ENCODE measurements at regions not wholly inside any gene's neighbourhood (a gene's known extent, or its start where the extent isn't known, plus 50 kb on each side); places are given as distances from the start of the nearest gene placed in this dataset.

GRCh38 chr11:128336203-128336602, 251.2 kb downstream of the ETS1 start:
- no peaks in the 10 kb centered on the region for H3K9me3 ChIP-seq (ENCODE audit: control insufficient read depth, low read length)
- H3K36me3 ChIP-seq (ENCODE audit: control insufficient read depth, insufficient read depth, low read length) = no peaks in the 10 kb centered on the region
- H3K4me1 ChIP-seq (ENCODE audit: control insufficient read depth, insufficient read depth, low read length) = peaks cover 14% of the 10 kb centered on the region
- H3K4me3 ChIP-seq (ENCODE audit: low read length) = no peak overlapping the region
- H3K27me3 ChIP-seq (ENCODE audit: control insufficient read depth, insufficient read depth, low read length) = no peaks in the 10 kb centered on the region
- H3K9ac ChIP-seq (ENCODE audit: low read length) = no peak overlapping the region

DNA sequence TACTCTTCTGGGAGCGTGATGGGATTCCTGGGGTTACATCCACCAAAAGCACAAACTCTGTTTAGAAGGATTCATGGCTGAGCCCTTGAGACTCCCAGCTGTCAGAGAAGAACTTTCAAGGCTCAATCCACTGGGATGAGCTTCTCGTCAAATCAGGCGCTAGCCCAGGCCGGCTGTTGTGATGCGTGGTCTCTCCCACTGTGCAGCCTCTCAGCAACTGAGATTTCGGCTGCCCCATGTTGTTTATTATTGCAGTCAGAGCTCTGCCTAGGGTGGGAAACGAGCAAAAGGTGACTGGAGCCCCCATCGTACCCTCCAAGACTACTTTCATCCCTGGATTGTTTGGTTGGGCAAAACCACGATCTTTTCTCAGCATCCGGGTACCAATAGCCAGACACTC, 251.6 kb downstream of the ETS1 start:
- no peaks in the 10 kb centered on the region for H3K36me3 ChIP-seq (ENCODE audit: control insufficient read depth, insufficient read depth, low read length)
- H3K9ac ChIP-seq (ENCODE audit: low read length) = no peak overlapping the region
- H3K4me3 ChIP-seq (ENCODE audit: low read length) = no peak overlapping the region
- no peaks in the 10 kb centered on the region for H3K27me3 ChIP-seq (ENCODE audit: control insufficient read depth, insufficient read depth, low read length)
- H3K4me1 ChIP-seq (ENCODE audit: control insufficient read depth, insufficient read depth, low read length) = peaks cover 13% of the 10 kb centered on the region
- H3K9me3 ChIP-seq (ENCODE audit: control insufficient read depth, low read length) = no peaks in the 10 kb centered on the region

DNA sequence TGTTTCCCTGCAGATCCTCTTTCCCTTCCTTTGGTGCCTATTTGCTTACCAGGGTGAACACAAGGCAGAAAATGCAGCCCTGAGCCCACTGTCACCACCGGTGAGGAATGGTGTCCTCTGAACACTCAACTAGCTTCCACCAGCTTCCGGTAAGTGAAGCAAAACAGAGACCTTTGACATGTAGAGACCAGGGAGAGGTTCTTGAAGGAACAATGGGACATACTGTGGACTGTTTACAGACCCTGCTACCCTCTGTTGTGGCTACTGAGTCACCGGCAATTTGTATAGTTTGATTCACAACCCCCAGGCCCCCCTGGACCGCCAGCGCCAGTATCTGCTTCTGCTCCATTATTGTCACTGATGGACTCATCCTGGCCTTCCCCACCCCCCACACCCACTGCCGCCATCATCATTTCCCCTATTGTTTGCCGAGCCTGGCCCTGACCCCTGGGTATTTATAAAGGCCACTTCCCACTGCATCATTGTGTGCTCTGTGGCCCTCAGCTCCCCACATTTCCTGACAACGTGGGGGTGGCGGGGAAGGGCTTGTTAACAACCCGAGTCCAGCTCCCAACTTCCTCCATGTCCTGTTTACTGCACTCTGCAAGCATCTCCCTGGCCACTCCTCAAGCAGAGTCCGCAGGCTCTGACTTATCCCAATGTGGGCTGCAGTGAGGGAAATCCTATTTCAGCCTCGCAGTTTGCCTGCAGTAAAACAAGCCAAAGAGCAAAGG, 252.9 kb downstream of the ETS1 start:
- Histone ChIP-seq H3K4me1 (ENCODE audit: control insufficient read depth, insufficient read depth, low read length) (peaks cover 13% of the 10 kb centered on the region), H3K9me3 (ENCODE audit: control insufficient read depth, low read length) (no peaks in the 10 kb centered on the region), H3K4me3 (ENCODE audit: low read length) (no peak overlapping the region), H3K27me3 (ENCODE audit: control insufficient read depth, insufficient read depth, low read length) (no peaks in the 10 kb centered on the region), H3K9ac (ENCODE audit: low read length) (no peak overlapping the region), H3K36me3 (ENCODE audit: control insufficient read depth, insufficient read depth, low read length) (no peaks in the 10 kb centered on the region)

GRCh38 chr11:128331317-128331716, 256.0 kb downstream of the ETS1 start:
- no peaks in the 10 kb centered on the region for H3K36me3 ChIP-seq (ENCODE audit: control insufficient read depth, insufficient read depth, low read length)
- peaks cover 10% of the 10 kb centered on the region for H3K4me1 ChIP-seq (ENCODE audit: control insufficient read depth, insufficient read depth, low read length)
- H3K9me3 ChIP-seq (ENCODE audit: control insufficient read depth, low read length) = no peaks in the 10 kb centered on the region
- no peaks in the 10 kb centered on the region for H3K27me3 ChIP-seq (ENCODE audit: control insufficient read depth, insufficient read depth, low read length)
- no peak overlapping the region for H3K4me3 ChIP-seq (ENCODE audit: low read length)
- H3K9ac ChIP-seq (ENCODE audit: low read length) = no peak overlapping the region

DNA sequence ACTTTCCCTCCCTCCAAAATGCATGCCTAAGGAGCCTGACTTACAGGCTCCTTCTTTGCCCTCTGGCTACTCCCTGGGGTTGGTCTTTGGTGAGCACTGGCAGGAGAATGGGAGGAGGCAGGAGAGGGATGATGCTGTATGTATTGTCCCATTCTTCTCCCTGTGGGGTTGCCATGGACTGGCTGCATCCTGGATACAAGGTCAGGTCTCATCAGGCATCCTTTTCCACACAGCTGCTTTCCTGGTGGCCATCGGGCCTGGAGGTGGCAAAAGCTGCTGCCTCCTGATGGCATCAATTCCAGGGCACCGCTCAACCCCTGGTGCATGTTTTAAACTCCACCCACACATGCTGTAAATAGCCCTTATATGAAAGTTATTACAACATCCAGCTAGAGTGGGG, 257.2 kb downstream of the ETS1 start:
- no peaks in the 10 kb centered on the region for H3K9me3 ChIP-seq (ENCODE audit: control insufficient read depth, low read length)
- no peaks in the 10 kb centered on the region for H3K27me3 ChIP-seq (ENCODE audit: control insufficient read depth, insufficient read depth, low read length)
- H3K9ac ChIP-seq (ENCODE audit: low read length) = no peak overlapping the region
- no peaks in the 10 kb centered on the region for H3K36me3 ChIP-seq (ENCODE audit: control insufficient read depth, insufficient read depth, low read length)
- no peaks in the 10 kb centered on the region for H3K4me1 ChIP-seq (ENCODE audit: control insufficient read depth, insufficient read depth, low read length)
- H3K4me3 ChIP-seq (ENCODE audit: low read length) = no peak overlapping the region

DNA sequence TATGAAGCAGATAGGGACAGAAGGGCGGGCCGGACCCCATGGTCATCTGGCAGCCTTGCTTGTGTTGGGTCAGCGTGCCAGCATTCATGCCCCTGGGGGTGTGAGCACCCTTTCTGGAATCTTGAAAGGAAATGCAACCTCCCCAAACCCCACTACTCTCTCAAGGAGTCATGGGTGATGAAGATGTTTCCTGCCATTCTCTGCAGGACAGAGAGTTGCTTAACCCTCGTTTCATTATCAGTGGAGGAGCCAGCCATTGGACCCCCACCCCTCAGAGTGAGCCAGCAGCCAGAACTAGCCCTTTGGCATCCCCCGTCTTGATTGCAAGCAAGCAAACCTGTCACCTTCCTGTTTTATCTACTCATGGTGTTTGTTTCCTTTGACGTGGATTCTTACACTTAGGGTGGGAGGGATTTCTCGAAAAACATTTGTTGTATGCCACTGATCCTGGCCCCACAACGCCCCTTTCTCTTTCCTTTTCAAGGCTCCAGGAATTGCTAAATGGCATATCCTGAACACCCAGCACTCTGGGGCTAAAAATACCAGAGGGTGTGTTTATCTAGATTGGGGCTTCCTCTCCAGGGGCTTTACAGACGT, 258.3 kb downstream of the ETS1 start:
- Histone ChIP-seq H3K9ac (ENCODE audit: low read length) (no peak overlapping the region), H3K4me1 (ENCODE audit: control insufficient read depth, insufficient read depth, low read length) (no peaks in the 10 kb centered on the region), H3K4me3 (ENCODE audit: low read length) (no peak overlapping the region), H3K9me3 (ENCODE audit: control insufficient read depth, low read length) (no peaks in the 10 kb centered on the region), H3K36me3 (ENCODE audit: control insufficient read depth, insufficient read depth, low read length) (no peaks in the 10 kb centered on the region), H3K27me3 (ENCODE audit: control insufficient read depth, insufficient read depth, low read length) (no peaks in the 10 kb centered on the region)

DNA sequence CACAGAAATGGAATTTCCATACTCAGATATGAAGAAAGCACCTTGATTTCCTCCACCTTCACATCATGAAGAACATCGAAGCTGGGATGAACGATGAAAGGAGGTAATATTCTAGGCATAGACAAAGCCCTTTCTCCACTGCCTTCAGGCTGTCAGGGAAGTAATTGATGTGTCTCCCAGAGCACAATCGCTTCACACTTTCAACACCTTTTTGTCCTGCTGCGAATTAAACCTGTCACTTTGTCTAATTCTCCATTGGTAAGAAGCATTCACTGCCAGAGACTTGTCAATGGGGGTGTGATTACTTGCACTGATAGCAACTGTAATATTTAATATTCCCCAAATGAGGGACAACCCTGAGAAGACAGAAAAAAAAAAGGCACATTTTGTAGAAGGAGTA, 260.1 kb downstream of the ETS1 start:
- H3K4me1 ChIP-seq (ENCODE audit: control insufficient read depth, insufficient read depth, low read length) = peaks cover 4% of the 10 kb centered on the region

GRCh38 chr11:128326791-128327190, 260.6 kb downstream of the ETS1 start:
- no peak overlapping the region for H3K4me3 ChIP-seq (ENCODE audit: low read length)
- no peak overlapping the region for H3K9ac ChIP-seq (ENCODE audit: low read length)

More for the DNA sequence above, 260.1 kb downstream of the ETS1 start:
- H3K9ac ChIP-seq (ENCODE audit: low read length) = no peak overlapping the region
- H3K4me3 ChIP-seq (ENCODE audit: low read length) = no peak overlapping the region
- H3K36me3 ChIP-seq (ENCODE audit: control insufficient read depth, insufficient read depth, low read length) = no peaks in the 10 kb centered on the region
- H3K27me3 ChIP-seq (ENCODE audit: control insufficient read depth, insufficient read depth, low read length) = no peaks in the 10 kb centered on the region
- no peaks in the 10 kb centered on the region for H3K9me3 ChIP-seq (ENCODE audit: control insufficient read depth, low read length)

DNA sequence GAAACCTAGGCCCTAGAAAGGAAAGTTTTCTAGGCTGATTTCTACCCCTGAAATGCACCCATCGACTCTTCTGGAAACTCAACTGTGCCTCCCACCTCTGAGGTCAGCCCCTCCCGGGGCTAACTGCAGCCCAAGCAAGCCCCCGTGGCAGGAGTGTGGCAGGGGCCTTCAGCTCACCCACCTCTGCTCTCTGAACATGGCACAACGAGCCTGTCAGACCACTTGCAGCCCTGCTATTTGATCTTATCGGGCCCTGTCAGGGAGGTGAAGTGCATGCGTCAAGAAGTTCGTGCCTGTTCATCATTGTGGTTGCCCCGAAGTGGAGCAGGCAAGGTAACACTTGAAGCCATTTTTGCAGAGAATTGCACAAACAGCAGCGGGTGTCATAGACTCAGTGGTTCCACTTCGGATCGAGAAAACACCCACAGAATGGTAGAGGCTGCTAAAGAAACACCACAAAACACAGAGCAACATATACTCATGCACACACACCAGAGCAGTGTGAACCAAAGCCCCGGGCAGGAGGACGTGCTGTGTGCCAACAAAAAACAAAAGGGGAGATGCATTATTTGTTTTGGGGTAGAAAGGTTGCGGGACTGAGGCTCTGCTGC, 262.7 kb downstream of the ETS1 start:
- Histone ChIP-seq H3K4me3 (ENCODE audit: low read length) (no peak overlapping the region), H3K9ac (ENCODE audit: low read length) (no peak overlapping the region), H3K36me3 (ENCODE audit: control insufficient read depth, insufficient read depth, low read length) (no peaks in the 10 kb centered on the region), H3K9me3 (ENCODE audit: control insufficient read depth, low read length) (no peaks in the 10 kb centered on the region), H3K27me3 (ENCODE audit: control insufficient read depth, insufficient read depth, low read length) (no peaks in the 10 kb centered on the region), H3K4me1 (ENCODE audit: control insufficient read depth, insufficient read depth, low read length) (peaks cover 4% of the 10 kb centered on the region)

More at GRCh38 chr11:128326791-128327190, 260.6 kb downstream of the ETS1 start:
- Histone ChIP-seq H3K4me1 (ENCODE audit: control insufficient read depth, insufficient read depth, low read length) (peaks cover 4% of the 10 kb centered on the region), H3K27me3 (ENCODE audit: control insufficient read depth, insufficient read depth, low read length) (no peaks in the 10 kb centered on the region), H3K9me3 (ENCODE audit: control insufficient read depth, low read length) (no peaks in the 10 kb centered on the region), H3K36me3 (ENCODE audit: control insufficient read depth, insufficient read depth, low read length) (no peaks in the 10 kb centered on the region)

DNA sequence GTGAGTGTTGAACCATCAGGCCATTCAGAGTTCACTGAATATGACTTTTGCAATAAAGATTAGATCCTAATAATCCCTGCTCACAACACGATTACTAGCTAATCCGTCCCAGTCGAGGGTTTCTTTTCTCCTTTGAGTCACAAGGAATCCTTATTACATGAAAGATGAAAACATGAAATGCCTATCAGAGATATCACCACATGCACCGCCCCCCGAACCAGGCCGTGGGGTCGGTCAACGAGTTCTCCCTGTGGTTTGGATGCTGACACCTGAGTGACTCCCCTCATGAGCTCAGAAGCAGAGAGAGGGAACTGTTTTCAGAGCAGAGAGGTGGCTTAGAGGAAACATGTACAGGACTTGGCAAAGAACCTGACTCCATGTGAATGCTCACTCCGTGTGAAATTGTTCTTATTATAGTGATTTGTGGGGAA, 263.3 kb downstream of the ETS1 start:
- H3K4me1 ChIP-seq (ENCODE audit: control insufficient read depth, insufficient read depth, low read length) = peaks cover 4% of the 10 kb centered on the region
- no peak overlapping the region for H3K9ac ChIP-seq (ENCODE audit: low read length)
- H3K4me3 ChIP-seq (ENCODE audit: low read length) = no peak overlapping the region
- H3K36me3 ChIP-seq (ENCODE audit: control insufficient read depth, insufficient read depth, low read length) = no peaks in the 10 kb centered on the region
- H3K27me3 ChIP-seq (ENCODE audit: control insufficient read depth, insufficient read depth, low read length) = no peaks in the 10 kb centered on the region
- no peaks in the 10 kb centered on the region for H3K9me3 ChIP-seq (ENCODE audit: control insufficient read depth, low read length)

- Histone ChIP-seq H3K9me3 (ENCODE audit: control insufficient read depth, low read length) (no peaks in the 10 kb centered on the region), H3K9ac (ENCODE audit: low read length) (no peak overlapping the region), H3K4me1 (ENCODE audit: control insufficient read depth, insufficient read depth, low read length) (peaks cover 4% of the 10 kb centered on the region), H3K4me3 (ENCODE audit: low read length) (no peak overlapping the region), H3K27me3 (ENCODE audit: control insufficient read depth, insufficient read depth, low read length) (no peaks in the 10 kb centered on the region), H3K36me3 (ENCODE audit: control insufficient read depth, insufficient read depth, low read length) (no peaks in the 10 kb centered on the region)
Measured at GRCh38 chr11:128323381-128323780, 264.0 kb downstream of the ETS1 start.

DNA sequence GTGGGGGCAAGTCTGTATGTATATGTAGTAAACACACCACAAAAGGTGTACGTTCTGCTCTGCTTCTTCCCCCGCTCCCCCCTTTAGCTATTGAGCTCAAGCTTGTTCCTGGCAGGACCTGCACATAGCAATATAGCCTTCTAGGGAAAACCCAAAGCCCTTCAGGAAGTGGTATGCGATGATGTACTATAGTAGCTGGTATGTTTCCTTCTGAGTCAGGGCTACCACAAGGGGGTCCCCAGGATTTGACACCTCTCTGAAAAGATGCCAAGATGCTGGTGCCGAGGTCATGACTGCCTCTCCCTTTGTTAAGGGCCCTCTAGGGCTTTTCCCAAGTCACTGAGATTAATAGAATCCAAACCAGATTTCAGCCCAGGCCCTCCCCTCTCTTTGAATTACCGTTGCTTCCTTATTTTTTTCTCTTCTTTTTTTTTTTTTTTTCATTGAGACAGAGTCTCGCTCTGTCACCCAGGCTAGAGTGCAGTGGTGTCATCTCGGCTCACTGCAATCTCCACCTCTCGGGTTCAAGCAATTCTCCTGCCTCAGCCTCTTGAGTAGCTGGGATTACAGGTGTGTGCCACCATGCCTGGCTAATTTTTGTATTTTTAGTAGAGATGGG, 268.4 kb downstream of the ETS1 start:
- H3K9ac ChIP-seq (ENCODE audit: low read length) = no peak overlapping the region
- H3K4me1 ChIP-seq (ENCODE audit: control insufficient read depth, insufficient read depth, low read length) = peaks cover 4% of the 10 kb centered on the region
- no peaks in the 10 kb centered on the region for H3K27me3 ChIP-seq (ENCODE audit: control insufficient read depth, insufficient read depth, low read length)
- no peaks in the 10 kb centered on the region for H3K9me3 ChIP-seq (ENCODE audit: control insufficient read depth, low read length)
- H3K36me3 ChIP-seq (ENCODE audit: control insufficient read depth, insufficient read depth, low read length) = no peaks in the 10 kb centered on the region
- no peak overlapping the region for H3K4me3 ChIP-seq (ENCODE audit: low read length)
